IMR-90 (cell line): ENCODE measurements at regions not wholly inside any gene's neighbourhood (a gene's known extent, or its start where the extent isn't known, plus 50 kb on each side); places are given as distances from the start of the nearest gene placed in this dataset.

Experiments used
- ATAC-seq: fragments of 200-7000 bp; cut with Tn5 transposase; 2 replicates; pipeline ENCODE4 v1.9.1; 2020; ENCODE audit warnings: low read depth, mild to moderate bottlenecking, moderate library complexity
- BruUV-seq: library from RNA; stranded (reverse); fragments of 400-500 nt; replicated peaks from 2 replicates; lab custom pipeline; 2021; lab: Mats Ljungman, UMichigan
- CTCF ChIA-PET: fragments of 300-600 bp; formaldehyde crosslinking; extraction: SDS; loops from one replicate; lab custom pipeline; 2021; ENCODE audit warnings: antibody characterized with exemption; lab: Yijun Ruan, JAX
- POLR2A ChIA-PET: fragments of 300-600 bp; sonication (Branson Sonifier 250); formaldehyde crosslinking; loops from one replicate; lab custom pipeline; 2022; ENCODE audit warnings: antibody characterized with exemption; ENCODE audit not compliant: unreplicated experiment; lab: Charles Lee
- DNase-seq: peaks from one replicate; pipeline ENCODE4 v3.0.0; 2013
- H2AFZ ChIP-seq: replicated peaks from 2 replicates; pipeline ENCODE3; 2013; ENCODE audit warnings: low read length, mild to moderate bottlenecking; ENCODE audit not compliant: poor library complexity
- H2AK5ac ChIP-seq: 2 replicates; pipeline ENCODE4 v1.6.1; 2013; ENCODE audit warnings: low read depth, low read length, inconsistent platforms
- H2AK9ac ChIP-seq: replicated peaks from 2 replicates; pipeline ENCODE3; 2013; ENCODE audit warnings: mild to moderate bottlenecking, low read depth, low read length, moderate library complexity; ENCODE audit not compliant: poor library complexity
- H2BK120ac ChIP-seq: 2 replicates; pipeline ENCODE4 v1.6.1; 2013; ENCODE audit warnings: low read depth, low read length, inconsistent platforms
- H2BK15ac ChIP-seq: 3 replicates; pipeline ENCODE4 v1.6.1; 2013; ENCODE audit warnings: low read depth, low read length, inconsistent platforms
- H2BK20ac ChIP-seq: 2 replicates; pipeline ENCODE4 v1.6.1; 2013; ENCODE audit warnings: low read depth, mild to moderate bottlenecking, inconsistent platforms, low read length, moderate library complexity
- H2BK5ac ChIP-seq: 2 replicates; pipeline ENCODE4 v1.6.1; 2013; ENCODE audit warnings: mild to moderate bottlenecking, low read depth, low read length, inconsistent platforms; ENCODE audit not compliant: poor library complexity, severe bottlenecking
- H3K14ac ChIP-seq: replicated peaks from 2 replicates; pipeline ENCODE4 v1.6.1; 2013; ENCODE audit warnings: low read depth, low read length, inconsistent platforms
- H3K18ac ChIP-seq: 2 replicates; pipeline ENCODE4 v1.6.1; 2013; ENCODE audit warnings: low read depth, low read length, control low read depth
- H3K23ac ChIP-seq: 2 replicates; pipeline ENCODE4 v1.6.1; 2013; ENCODE audit warnings: low read depth, low read length, inconsistent platforms
- H3K27ac ChIP-seq: 2 replicates; pipeline ENCODE4 v1.5.1; 2013; ENCODE audit warnings: mild to moderate bottlenecking, control low read depth, low read length; ENCODE audit not compliant: insufficient read depth
- H3K27me3 ChIP-seq: 2 replicates; pipeline ENCODE4 v1.6.1; 2013; ENCODE audit warnings: low read length; ENCODE audit not compliant: control insufficient read depth, insufficient read depth
- H3K36me3 ChIP-seq: 2 replicates; pipeline ENCODE4 v1.6.1; 2013; ENCODE audit warnings: low read length, mixed read lengths; ENCODE audit not compliant: control insufficient read depth, insufficient read depth
- H3K4ac ChIP-seq: 2 replicates; pipeline ENCODE4 v1.6.1; 2013; ENCODE audit warnings: low read depth, low read length, inconsistent platforms
- H3K4me1 ChIP-seq: 2 replicates; pipeline ENCODE4 v1.6.1; 2013; ENCODE audit warnings: low read length, mixed read lengths; ENCODE audit not compliant: control insufficient read depth, insufficient read depth
- H3K4me2 ChIP-seq: 2 replicates; pipeline ENCODE4 v1.6.1; 2013; ENCODE audit warnings: low read depth, mild to moderate bottlenecking, control low read depth, low read length, moderate library complexity
- H3K4me3 ChIP-seq: 2 replicates; pipeline ENCODE4 v1.5.1; 2013; ENCODE audit warnings: low read depth, mild to moderate bottlenecking, control low read depth, low read length, moderate library complexity; ENCODE audit not compliant: insufficient read depth
- H3K56ac ChIP-seq: 2 replicates; pipeline ENCODE4 v1.6.1; 2013; ENCODE audit warnings: low read length, inconsistent platforms; ENCODE audit not compliant: insufficient read depth; ENCODE audit errors: extremely low read depth
- H3K79me1 ChIP-seq, 2 experiments: 2 replicates each; pipeline ENCODE4 v1.6.1; 2013; ENCODE audit warnings: low read length in 2 of 2, inconsistent platforms in 1 of 2, low read depth in 1 of 2
- H3K9ac ChIP-seq: 2 replicates; pipeline ENCODE4 v1.6.1; 2013; ENCODE audit warnings: low read depth, low read length, control low read depth
- H3K9me1 ChIP-seq: 2 replicates; pipeline ENCODE4 v1.6.1; 2013; ENCODE audit warnings: low read length, inconsistent platforms; ENCODE audit not compliant: insufficient read depth
- H3K9me3 ChIP-seq: 2 replicates; pipeline ENCODE4 v1.6.1; 2013; ENCODE audit warnings: low read length; ENCODE audit not compliant: control insufficient read depth, insufficient read depth
- H4K20me1 ChIP-seq: 2 replicates; pipeline ENCODE4 v1.6.1; 2013; ENCODE audit warnings: low read length, inconsistent platforms; ENCODE audit not compliant: insufficient read depth
- H4K5ac ChIP-seq: 2 replicates; pipeline ENCODE4 v1.6.1; 2013; ENCODE audit warnings: mild to moderate bottlenecking, low read depth, low read length, control low read depth
- H4K8ac ChIP-seq, 2 experiments: 2 replicates each; pipeline ENCODE4 v1.6.1; 2013; ENCODE audit warnings: low read depth in 2 of 2, low read length in 2 of 2, control low read depth in 1 of 2, inconsistent platforms in 1 of 2
- H4K91ac ChIP-seq: 2 replicates; pipeline ENCODE4 v1.6.1; 2013; ENCODE audit warnings: low read depth, low read length, inconsistent platforms; ENCODE audit not compliant: insufficient read depth
- BHLHE40 ChIP-seq: fragments of 150-350 bp; IDR thresholded peaks from 2 replicates; pipeline ENCODE4 v1.6.1; 2016; ENCODE audit warnings: mild to moderate bottlenecking, low read depth, low read length
- CEBPB ChIP-seq: IDR thresholded peaks from 2 replicates; pipeline ENCODE4 v1.6.1; 2012; ENCODE audit warnings: low read depth, low read length, improper control_type of control experiment
- CHD1 ChIP-seq: IDR thresholded peaks from 2 replicates; pipeline ENCODE4 v1.6.1; 2012; ENCODE audit warnings: low read depth, low read length, improper control_type of control experiment
- ELK1 ChIP-seq: fragments of 150-350 bp; IDR thresholded peaks from 2 replicates; pipeline ENCODE4 v1.6.1; 2016; ENCODE audit warnings: low read depth, mild to moderate bottlenecking, low read length, moderate library complexity, borderline replicate concordance
- FOS ChIP-seq: fragments of 150-350 bp; IDR thresholded peaks from 2 replicates; pipeline ENCODE4 v1.6.1; 2016; ENCODE audit warnings: low read depth, low read length
- MAFK ChIP-seq: IDR thresholded peaks from 2 replicates; pipeline ENCODE4 v1.6.1; 2012; ENCODE audit warnings: low read depth, low read length, improper control_type of control experiment
- MAZ ChIP-seq: IDR thresholded peaks from 2 replicates; pipeline ENCODE4 v1.6.1; 2012; ENCODE audit warnings: low read depth, mild to moderate bottlenecking, low read length, improper control_type of control experiment, moderate library complexity, borderline replicate concordance
- MXI1 ChIP-seq: IDR thresholded peaks from 2 replicates; pipeline ENCODE4 v1.6.1; 2012; ENCODE audit warnings: low read depth, mild to moderate bottlenecking, low read length, moderate library complexity, borderline replicate concordance
- NFE2L2 ChIP-seq: fragments of 150-350 bp; IDR thresholded peaks from 2 replicates; pipeline ENCODE4 v1.6.1; 2016; ENCODE audit warnings: low read depth, mild to moderate bottlenecking, low read length
- POLR2A ChIP-seq: IDR thresholded peaks from 2 replicates; pipeline ENCODE4 v1.6.1; 2012; ENCODE audit warnings: mild to moderate bottlenecking, low read depth, low read length
- RAD21 ChIP-seq: IDR thresholded peaks from 2 replicates; pipeline ENCODE4 v1.6.1; 2012; ENCODE audit warnings: low read length, improper control_type of control experiment
- RCOR1 ChIP-seq: IDR thresholded peaks from 2 replicates; pipeline ENCODE4 v1.6.1; 2012; ENCODE audit warnings: mild to moderate bottlenecking, low read length, improper control_type of control experiment; ENCODE audit not compliant: insufficient replicate concordance
- RFX5 ChIP-seq: IDR thresholded peaks from 2 replicates; pipeline ENCODE4 v1.8.0; 2012; ENCODE audit warnings: low read depth, mild to moderate bottlenecking, low read length, moderate library complexity
- SMC3 ChIP-seq: fragments of 150-350 bp; IDR thresholded peaks from 2 replicates; pipeline ENCODE4 v1.6.1; 2016; ENCODE audit warnings: low read depth, mild to moderate bottlenecking, antibody characterized with exemption, low read length, moderate library complexity
- WGBS, 2 experiments: methylation state at CpG; one replicate each; pipeline versions ENCODE4 v1.1.5 to v1.1.7; 2013; ENCODE audit warnings: missing lambda C conversion rate in 2 of 2; ENCODE audit not compliant: insufficient read length in 1 of 2; ENCODE audit errors: extremely low coverage in 2 of 2; 5-methylcytosine and 5-hydroxymethylcytosine counted together
- dilution Hi-C: fragments of 300-500 bp; cut with HindIII; formaldehyde crosslinking; loops from one replicate; pipeline ENCODE4 v1.14.3; 2018; ENCODE audit warnings: low sequenced_read_pairs; ENCODE audit not compliant: unreplicated experiment
- in situ Hi-C: fragments of 300-500 bp; cut with MboI; formaldehyde crosslinking; loops from 3 replicates; pipeline ENCODE4 v1.14.3; 2019; ENCODE audit warnings: low sequenced_read_pairs, inconsistent platforms, mixed read lengths
- intact Hi-C: fragments of 100-400 bp; cut with micrococcal nuclease; formaldehyde crosslinking; loops from 2 replicates; pipeline ENCODE4 v1.10.0; 2022
- TF ChIP-seq, protein P1 (sequence below): conservative IDR thresholded peaks from 2 replicates; pipeline ENCODE4 v1.5.1; 2012; ENCODE audit warnings: mild to moderate bottlenecking, low read depth, low read length, improper control_type of control experiment
- TF ChIP-seq, protein P2 (sequence below): fragments of 150-350 bp; IDR thresholded peaks from 2 replicates; pipeline ENCODE4 v1.6.1; 2017; ENCODE audit warnings: mild to moderate bottlenecking, antibody characterized with exemption, low read length, low read depth

GRCh38 chr7:13604178-13604577, 385.3 kb downstream of the ETV1 start:
- Histone ChIP-seq H3K18ac (no peak overlapping the region), H2BK5ac (no peak overlapping the region), H3K23ac (no peak overlapping the region), H4K8ac (no peak overlapping the region), H3K4ac (no peak overlapping the region), H4K91ac (no peak overlapping the region), H2AK9ac (no peak overlapping the region), H2BK20ac (no peak overlapping the region), H2AFZ (no peak overlapping the region), H2AK5ac (no peak overlapping the region), H3K56ac (no peak overlapping the region), H2BK120ac (no peak overlapping the region), H3K4me3 (no peak overlapping the region), H3K4me2 (no peak overlapping the region), H3K4me1 (no peaks in the 10 kb centered on the region), H3K9me1 (no peaks in the 10 kb centered on the region), H4K20me1 (no peaks in the 10 kb centered on the region), H4K5ac (no peak overlapping the region), H3K9me3 (no peaks in the 10 kb centered on the region), H3K79me1 (no peaks in the 10 kb centered on the region), H3K14ac (no peak overlapping the region), H3K27ac (no peak overlapping the region), H3K27me3 (no peaks in the 10 kb centered on the region), H3K36me3 (no peaks in the 10 kb centered on the region), H3K9ac (no peak overlapping the region), H2BK15ac (no peak overlapping the region)
- intact Hi-C loops (no loop called here), in situ Hi-C loops (no loop called here), dilution Hi-C loops (no loop called here)
- TF ChIP-seq CHD1 (no peak), RAD21 (no peak), RFX5 (no peak), FOS (no peak), MAFK (no peak), POLR2A (no peak), NFE2L2 (no peak), CEBPB (no peak), RCOR1 (no peak), BHLHE40 (no peak), MXI1 (no peak), ELK1 (no peak), MAZ (no peak), SMC3 (no peak)
- TF ChIP-seq, protein P1, sequence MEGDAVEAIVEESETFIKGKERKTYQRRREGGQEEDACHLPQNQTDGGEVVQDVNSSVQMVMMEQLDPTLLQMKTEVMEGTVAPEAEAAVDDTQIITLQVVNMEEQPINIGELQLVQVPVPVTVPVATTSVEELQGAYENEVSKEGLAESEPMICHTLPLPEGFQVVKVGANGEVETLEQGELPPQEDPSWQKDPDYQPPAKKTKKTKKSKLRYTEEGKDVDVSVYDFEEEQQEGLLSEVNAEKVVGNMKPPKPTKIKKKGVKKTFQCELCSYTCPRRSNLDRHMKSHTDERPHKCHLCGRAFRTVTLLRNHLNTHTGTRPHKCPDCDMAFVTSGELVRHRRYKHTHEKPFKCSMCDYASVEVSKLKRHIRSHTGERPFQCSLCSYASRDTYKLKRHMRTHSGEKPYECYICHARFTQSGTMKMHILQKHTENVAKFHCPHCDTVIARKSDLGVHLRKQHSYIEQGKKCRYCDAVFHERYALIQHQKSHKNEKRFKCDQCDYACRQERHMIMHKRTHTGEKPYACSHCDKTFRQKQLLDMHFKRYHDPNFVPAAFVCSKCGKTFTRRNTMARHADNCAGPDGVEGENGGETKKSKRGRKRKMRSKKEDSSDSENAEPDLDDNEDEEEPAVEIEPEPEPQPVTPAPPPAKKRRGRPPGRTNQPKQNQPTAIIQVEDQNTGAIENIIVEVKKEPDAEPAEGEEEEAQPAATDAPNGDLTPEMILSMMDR, result no peak
- TF ChIP-seq, protein P2, sequence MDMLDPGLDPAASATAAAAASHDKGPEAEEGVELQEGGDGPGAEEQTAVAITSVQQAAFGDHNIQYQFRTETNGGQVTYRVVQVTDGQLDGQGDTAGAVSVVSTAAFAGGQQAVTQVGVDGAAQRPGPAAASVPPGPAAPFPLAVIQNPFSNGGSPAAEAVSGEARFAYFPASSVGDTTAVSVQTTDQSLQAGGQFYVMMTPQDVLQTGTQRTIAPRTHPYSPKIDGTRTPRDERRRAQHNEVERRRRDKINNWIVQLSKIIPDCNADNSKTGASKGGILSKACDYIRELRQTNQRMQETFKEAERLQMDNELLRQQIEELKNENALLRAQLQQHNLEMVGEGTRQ, result no peak
- no TSS peak for BruUV-seq
- 100% methylated on average over 1 of the region's 2 CpGs; no CpG with 5 or more reads in 1 of the 2 experiments for WGBS, 2 experiments
- CTCF ChIA-PET, result no interaction called here
- POLR2A ChIA-PET, result no interaction called here
- DNase-seq, result no peak
- no peak; the same call in 1 of the 2 replicates for ATAC-seq
